Omental fat pad (tissue), 3 donors: ENCODE measurements at regions not wholly inside any gene's neighbourhood (a gene's known extent, or its start where the extent isn't known, plus 50 kb on each side); places are given as distances from the start of the nearest gene placed in this dataset.
"Not testable (repeated sequence)": the region's sequence is repeated elsewhere in the genome, so short reads cannot be mapped to it uniquely, and the experiment has no call there.

Source experiments
- ATAC-seq: fragments of 150-250 bp; one replicate; pipeline ENCODE4 v1.9.1; 2016; ENCODE audit warnings: mild to moderate bottlenecking, moderate library complexity; ENCODE audit not compliant: low FRiP score
- DNase-seq: peaks from one replicate; pipeline ENCODE4 v3.0.0-alpha.2; 2019; ENCODE audit warnings: low spot score
- CTCF ChIP-seq, 3 donors: fragments of 450-650 bp; IDR thresholded peaks; one replicate each; pipeline ENCODE4 v1.5.1; 2016 to 2017; ENCODE audit warnings: antibody characterized with exemption in 3 of 3, mild to moderate bottlenecking in 3 of 3, moderate library complexity in 2 of 3

GRCh38 chr21:20875742-20876141 is 122.5 kb upstream of the NCAM2 start:
- ATAC-seq (no peak), DNase-seq (no peak)
- no peak for TF ChIP-seq CTCF (IDR thresholded peaks at IDR 0.05)

GRCh38 chr21:20877976-20878375 is 120.2 kb upstream of the NCAM2 start:
- no peak for ATAC-seq
- DNase-seq: no peak

GRCh38 chr21:20882462-20883407 is 115.5 kb upstream of the NCAM2 start:
- DNase-seq (no peak), ATAC-seq (no peak)
- TF ChIP-seq CTCF (IDR thresholded peaks at IDR 0.05): no peak

More at GRCh38 chr21:20877976-20878375, 120.2 kb upstream of the NCAM2 start:
- TF ChIP-seq CTCF (IDR thresholded peaks at IDR 0.05): no peak

GRCh38 chr21:20883408-20883800 is 114.8 kb upstream of the NCAM2 start:
- no peak for TF ChIP-seq CTCF (IDR thresholded peaks at IDR 0.05)
- ATAC-seq: no peak
- no peak for DNase-seq

GRCh38 chr21:20902511-20902910 is 95.7 kb upstream of the NCAM2 start:
- DNase-seq (no peak), ATAC-seq (no peak)
- TF ChIP-seq CTCF (IDR thresholded peaks at IDR 0.05): no peak

GRCh38 chr21:20902998-20903397 is 95.2 kb upstream of the NCAM2 start:
- ATAC-seq (no peak), DNase-seq (no peak)
- TF ChIP-seq CTCF (IDR thresholded peaks at IDR 0.05): no peak

GRCh38 chr21:20927555-20927954 is 70.7 kb upstream of the NCAM2 start:
- not testable (repeated sequence) for DNase-seq, ATAC-seq
